Right kidney (tissue), 1 donor: ENCODE measurements at regions not wholly inside any gene's neighbourhood (a gene's known extent, or its start where the extent isn't known, plus 50 kb on each side); places are given as distances from the start of the nearest gene placed in this dataset.

Experiments used
- DNase-seq: peaks from one replicate; pipeline ENCODE4 v3.0.0-alpha.2; 2016

- DNase-seq: no peak
Measured at GRCh38 chr19:31089681-31090080, 259.6 kb downstream of the TSHZ3 start.

- DNase-seq: no peak
Measured at GRCh38 chr19:31085125-31085524, 264.1 kb downstream of the TSHZ3 start.

GRCh38 chr19:31083105-31083504 lies 266.1 kb downstream of the TSHZ3 start:
- DNase-seq: no peak

DNA sequence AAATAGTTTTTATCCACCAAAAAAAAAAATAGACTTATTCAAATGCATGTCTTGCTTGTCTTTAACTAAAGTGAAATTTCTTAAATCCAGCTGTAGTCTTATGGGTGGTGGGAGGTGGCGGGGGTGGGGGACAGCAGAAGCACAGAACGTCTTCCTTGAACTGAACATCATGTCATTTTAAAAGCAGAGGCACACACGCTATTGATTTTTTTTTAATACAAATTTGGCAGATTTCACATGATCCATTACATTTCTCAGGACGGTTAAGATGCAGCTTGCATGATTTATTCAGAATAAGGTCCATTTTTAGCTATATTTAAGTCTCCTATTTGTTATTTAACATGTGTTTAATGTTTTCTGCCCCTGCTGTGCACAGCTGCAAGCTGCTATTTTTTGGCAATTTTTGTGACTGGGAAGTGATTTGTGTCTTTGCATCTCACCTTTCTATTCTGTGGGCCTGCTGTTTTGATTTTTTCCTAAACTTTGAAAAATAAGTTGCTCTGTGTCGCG lies 274.0 kb downstream of the TSHZ3 start:
- no peak for DNase-seq

DNA sequence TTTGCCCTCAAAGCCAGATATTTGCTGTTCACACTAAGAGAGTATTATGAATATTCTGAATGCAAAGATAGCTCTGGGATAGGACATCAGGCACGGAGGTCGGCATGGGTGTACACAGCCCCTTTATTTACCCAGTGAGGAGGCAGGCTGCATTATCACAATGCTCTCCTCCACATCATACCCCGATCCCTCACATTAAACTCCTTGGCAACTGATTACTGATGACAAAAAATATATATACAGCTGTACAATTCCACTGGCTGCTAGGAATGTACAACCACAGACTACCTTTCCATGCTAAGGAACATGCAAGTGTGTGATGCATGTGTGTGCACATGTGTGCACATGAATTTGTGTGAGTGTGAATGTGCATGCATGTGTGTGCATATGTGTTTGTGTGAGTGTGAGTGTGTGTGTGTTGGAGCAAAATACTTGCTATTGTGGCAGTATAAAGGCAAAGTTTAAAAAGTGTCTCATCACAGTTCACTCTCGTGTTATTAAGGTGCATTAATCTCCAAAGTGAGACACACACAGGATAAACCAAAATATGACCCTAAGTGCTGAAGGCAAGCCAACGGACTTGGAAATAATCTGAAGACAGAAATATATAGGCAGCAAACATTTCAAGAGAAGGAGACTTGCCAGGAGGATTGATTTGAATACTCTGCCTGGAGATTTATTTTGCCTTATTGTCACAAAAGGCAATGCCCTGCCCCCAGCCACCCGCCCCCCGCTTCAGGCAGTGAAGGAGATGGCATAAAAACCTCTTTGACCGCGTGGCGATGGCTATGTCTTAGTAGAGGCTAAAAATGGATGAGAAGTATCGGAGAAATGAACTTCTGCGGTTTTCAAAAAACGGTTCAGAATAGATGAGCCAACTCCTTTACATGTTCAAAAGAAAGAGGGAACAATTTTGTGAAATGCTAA lies 274.8 kb downstream of the TSHZ3 start:
- DNase-seq: no peak

- no peak for DNase-seq
Measured at GRCh38 chr19:31073485-31074198, 275.6 kb downstream of the TSHZ3 start.

- DNase-seq: no peak
Measured at GRCh38 chr19:31072451-31072850, 276.8 kb downstream of the TSHZ3 start.

DNA sequence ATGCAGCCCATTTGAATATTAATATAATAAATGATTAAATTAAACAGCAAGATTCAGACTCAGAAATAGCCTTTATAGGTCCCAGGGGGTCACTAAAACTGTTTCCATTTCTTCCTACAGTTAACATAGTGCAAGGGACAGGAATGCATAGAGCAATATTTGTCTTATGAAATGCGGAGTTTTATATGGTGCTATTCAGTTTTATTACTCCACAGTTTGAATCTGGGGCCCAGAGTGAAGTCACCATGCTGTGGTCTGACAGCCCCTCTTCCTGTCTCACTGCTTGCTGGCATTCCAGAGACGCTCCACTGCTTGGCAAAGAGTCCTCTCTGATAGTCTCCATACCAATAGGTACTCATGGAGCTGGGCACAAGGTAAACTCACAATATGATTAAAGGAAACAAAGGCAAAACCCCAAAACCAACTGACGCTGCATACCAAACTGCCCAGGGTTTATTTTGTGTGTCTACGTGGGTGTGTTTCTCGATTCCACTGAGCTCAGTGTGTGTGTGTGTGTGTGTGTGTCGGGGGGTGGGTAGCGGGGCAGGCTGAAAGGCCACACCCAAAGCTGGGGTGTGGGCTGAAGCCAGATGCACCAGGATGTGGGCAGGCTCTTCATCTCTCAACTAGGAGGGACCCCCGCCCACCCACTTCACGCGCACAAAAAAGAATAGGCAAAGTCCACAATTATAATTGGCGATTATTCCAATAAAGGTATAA lies 277.9 kb downstream of the TSHZ3 start:
- no peak for DNase-seq

- DNase-seq: no peak
Measured at GRCh38 chr19:31070146-31071065, 278.8 kb downstream of the TSHZ3 start.

DNA sequence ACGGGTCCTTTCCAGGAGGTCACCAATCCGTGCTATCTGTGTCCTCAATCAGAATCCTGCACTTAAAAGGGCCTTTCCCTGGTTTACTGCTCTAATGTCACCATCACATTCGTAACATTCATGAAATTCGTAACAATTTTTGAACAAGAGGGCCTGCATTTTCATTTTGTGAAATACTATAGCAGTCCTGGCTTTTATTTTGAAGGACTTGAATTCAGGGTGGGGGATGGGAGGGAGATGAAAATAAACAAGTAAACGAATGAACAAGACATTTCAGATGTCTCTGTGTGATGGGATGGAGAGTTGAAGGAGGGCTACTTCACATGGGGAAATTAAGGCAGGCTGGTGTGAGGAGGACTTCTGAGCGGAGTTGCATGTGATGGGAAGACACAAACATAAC lies 281.0 kb downstream of the TSHZ3 start:
- DNase-seq: no peak

DNA sequence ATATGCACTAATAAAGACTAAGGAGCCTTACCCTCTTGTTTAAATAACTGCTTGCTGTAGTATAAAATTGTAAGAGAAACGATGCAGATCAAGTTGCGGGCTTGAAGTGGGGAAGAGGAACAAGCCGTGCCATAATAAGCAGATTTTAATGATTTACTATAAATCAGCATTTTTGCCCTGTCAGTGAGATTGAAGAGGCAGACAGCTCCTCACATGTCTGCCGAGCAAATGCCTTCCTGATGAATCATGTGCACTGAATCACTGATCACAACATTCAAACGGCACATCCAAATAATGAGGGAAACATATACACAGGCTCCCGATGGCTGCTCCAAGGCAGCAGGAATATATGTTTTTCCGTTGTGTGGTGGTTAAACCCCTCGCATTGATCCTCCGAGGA lies 282.9 kb downstream of the TSHZ3 start:
- DNase-seq: no peak

GRCh38 chr19:31064491-31064890 lies 284.7 kb downstream of the TSHZ3 start:
- DNase-seq: no peak

- DNase-seq: no peak
Measured at GRCh38 chr19:31058676-31059340, 290.4 kb downstream of the TSHZ3 start.

DNA sequence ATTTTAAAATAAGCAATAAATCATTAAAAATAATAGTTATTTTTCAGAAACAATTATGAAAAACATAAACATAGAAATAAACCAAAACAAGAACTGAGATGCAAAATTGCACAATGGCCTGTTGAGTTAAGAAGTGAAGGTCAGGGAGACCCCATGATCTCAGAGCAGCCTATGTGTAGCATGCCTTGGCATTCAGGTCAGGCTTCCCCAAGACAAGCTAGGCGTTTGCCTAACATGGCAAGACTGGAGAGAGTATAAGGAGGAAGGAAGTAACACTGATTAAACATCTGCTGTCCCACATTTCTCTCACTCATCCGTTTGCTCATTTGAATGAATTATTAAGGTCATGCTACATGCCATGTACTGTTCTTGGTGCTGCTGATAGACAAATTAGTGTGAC lies 291.8 kb downstream of the TSHZ3 start:
- no peak for DNase-seq

DNA sequence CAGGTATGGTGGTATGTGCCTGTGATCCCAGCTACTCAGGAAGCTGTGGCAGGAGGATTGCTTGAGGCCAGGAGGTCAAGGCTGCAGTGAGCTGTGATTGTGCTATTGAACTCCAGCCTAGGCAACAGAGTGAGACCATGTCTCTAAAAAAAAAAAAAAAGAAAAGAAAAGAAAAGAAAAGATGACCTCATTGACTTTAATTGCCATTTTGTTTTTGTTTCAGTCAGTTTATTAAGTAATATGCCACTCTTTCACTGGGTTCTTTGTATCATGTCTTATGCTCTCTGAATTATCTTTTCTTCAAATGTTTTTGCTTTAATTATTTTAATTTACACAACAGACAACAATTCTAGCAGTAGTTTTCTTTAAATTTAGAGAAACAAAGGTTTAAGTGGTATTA lies 293.8 kb downstream of the TSHZ3 start:
- DNase-seq: no peak

DNA sequence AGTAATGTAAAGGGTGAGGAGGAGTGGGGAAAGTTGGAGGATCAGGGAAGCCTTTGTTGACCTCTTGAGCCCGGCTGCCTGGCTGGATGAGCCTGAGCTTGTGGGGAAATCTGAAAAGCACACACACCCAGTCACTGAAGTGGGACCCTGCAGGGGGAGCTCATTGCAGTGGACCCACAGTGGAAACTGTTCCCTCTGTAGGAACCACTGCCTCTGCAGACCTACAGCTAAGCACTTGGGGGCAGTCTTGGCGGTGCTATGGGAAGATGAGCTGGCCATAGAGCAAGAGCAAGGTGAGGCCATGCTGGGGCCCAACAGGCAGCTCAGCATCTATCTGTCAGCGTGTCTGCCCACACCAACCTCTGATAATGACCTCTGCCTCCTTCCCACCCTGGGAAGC lies 294.8 kb downstream of the TSHZ3 start:
- no peak for DNase-seq

DNA sequence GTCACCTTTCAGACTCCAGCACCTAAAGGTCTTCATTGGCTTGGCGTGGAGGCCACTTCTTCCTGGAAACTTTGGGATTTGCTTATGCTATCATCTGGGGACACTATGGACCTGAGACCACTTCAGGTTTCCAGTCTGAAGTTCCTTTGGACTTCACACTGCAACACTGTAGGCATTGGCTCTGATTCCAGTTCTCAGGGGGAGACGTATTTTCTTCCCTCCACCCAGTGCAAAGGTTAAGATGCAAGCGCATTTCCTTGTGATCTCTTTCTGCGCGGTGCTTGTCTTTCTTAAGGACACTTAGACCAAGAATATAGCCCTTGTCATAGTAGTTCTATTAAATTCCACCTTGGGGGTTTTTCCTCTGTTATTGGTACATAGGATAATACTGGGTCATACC lies 299.8 kb downstream of the TSHZ3 start:
- no peak for DNase-seq

DNA sequence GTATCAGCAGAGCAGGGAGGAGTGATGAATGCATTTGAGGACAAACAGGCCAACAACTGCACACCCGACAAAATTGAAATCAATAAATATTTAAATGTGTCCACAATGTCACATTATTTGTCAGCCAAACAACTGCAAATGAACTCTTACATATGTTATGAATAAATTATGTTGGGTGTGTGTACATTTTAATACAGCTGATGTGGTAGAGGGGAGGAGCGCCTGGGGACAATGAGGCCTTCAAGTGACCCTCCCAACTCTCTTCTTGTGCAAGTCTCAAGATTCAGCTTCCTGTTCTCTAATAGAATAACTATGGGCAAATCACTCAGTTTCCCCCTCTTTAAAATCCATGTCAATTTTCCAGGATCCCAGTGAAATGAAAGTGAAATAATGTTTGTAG lies 303.2 kb downstream of the TSHZ3 start:
- no peak for DNase-seq

DNA sequence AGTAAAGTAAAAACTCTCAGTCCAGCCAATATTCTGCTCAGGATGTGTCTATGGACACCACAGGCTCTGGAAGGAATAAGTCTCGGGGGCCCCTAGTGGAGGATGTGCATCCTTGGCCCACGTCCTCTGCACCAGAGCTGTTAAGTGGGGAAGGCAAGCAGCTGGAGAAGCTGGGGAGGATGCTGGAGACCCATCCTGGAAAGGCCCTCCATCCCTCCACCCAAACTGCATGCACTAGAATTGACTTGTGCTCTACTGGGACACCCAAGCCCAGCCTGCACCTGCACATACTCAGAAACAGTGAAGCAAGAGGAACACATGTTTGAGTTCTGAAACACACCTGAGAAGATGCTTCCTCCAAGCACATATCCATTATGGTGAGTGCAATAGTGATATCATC lies 307.8 kb downstream of the TSHZ3 start:
- DNase-seq: no peak

GRCh38 chr19:31039151-31039550 lies 310.1 kb downstream of the TSHZ3 start:
- no peak for DNase-seq

GRCh38 chr19:31037286-31037980 lies 311.8 kb downstream of the TSHZ3 start:
- no peak for DNase-seq
